OCI-LY7 (cell line): ENCODE measurements at regions not wholly inside any gene's neighbourhood (a gene's known extent, or its start where the extent isn't known, plus 50 kb on each side); places are given as distances from the start of the nearest gene placed in this dataset.
"Not testable (repeated sequence)": the region's sequence is repeated elsewhere in the genome, so short reads cannot be mapped to it uniquely, and the experiment has no call there.

Source experiments
- CTCF ChIP-seq: fragments of 200-600 bp; sonication (generic); conservative IDR thresholded peaks from 2 replicates; pipeline ENCODE4 v1.5.1; 2014; ENCODE audit warnings: mild to moderate bottlenecking, antibody characterized with exemption, low read length, moderate library complexity, mixed read lengths
- EZH2phosphoT487 ChIP-seq: fragments of 200-600 bp; sonication (generic); IDR thresholded peaks from 2 replicates; pipeline ENCODE4 v1.6.1; 2018; ENCODE audit warnings: low read depth, borderline replicate concordance, mild to moderate bottlenecking, mixed run types, antibody characterized with exemption, low read length, moderate library complexity, mixed read lengths

DNA sequence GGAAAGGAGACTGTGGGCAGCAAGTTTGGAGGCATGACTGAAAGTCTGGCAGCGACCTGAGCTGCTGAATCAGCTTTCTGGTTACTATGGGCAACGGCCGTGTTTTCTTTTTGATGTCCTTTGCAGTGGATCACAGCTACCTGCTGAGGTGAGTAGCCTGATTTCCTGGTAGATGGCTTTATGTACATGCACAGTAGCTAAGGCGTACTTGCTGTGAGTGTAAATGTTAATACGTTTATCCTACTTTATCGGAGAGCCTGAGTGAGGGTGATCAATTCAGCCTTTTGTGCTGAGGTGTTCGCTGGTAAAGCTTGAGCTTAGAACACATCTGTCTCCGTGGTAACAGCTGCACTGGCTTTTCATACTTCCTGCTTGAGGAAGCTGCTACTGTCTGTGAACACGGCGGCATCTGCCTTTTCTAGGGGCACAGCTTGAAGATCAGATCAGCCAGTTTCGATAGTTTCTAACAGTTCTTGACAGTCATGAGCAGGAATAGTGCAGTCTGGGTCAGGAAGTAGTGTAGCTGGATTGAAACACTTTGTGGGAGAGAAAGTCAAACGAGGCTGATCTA lies 129.6 kb downstream of the ART5 start:
- not testable (repeated sequence) for TF ChIP-seq CTCF, EZH2phosphoT487
